ENCODE measurements at regions not wholly inside any gene's neighbourhood (a gene's known extent, or its start where the extent isn't known, plus 50 kb on each side); places are given as distances from the start of the nearest gene placed in this dataset.

GRCh38 chr12:115051378-115051777 lies 367.4 kb upstream of the TBX3 start:
- DNase-seq, result no peak
- Histone ChIP-seq H3K9me3 (no peaks in the 10 kb centered on the region), H3K4me1 (no peaks in the 10 kb centered on the region), H3K36me3 (no peaks in the 10 kb centered on the region), H3K27me3 (no peaks in the 10 kb centered on the region), H3K27ac (no peak overlapping the region), H3K4me3 (no peak overlapping the region)
- no peak for TF ChIP-seq POLR2AphosphoS5 (IDR thresholded peaks at IDR 0.05)
- no peak for TF ChIP-seq CTCF (IDR thresholded peaks at IDR 0.05)
- no peak for TF ChIP-seq EP300 (IDR thresholded peaks at IDR 0.05)
- no peak for TF ChIP-seq POLR2A (IDR thresholded peaks at IDR 0.05)
- ATAC-seq (ENCODE audit: low FRiP score in 2 of 2), result no peak
- 63 to 66% methylated on average over 5 of the region's 5 CpGs for WGBS, 2 donors

GRCh38 chr12:115049614-115050013 lies 365.6 kb upstream of the TBX3 start:
- ATAC-seq (ENCODE audit: low FRiP score in 2 of 2), result no peak
- Histone ChIP-seq H3K4me3 (no peak overlapping the region), H3K27me3 (no peaks in the 10 kb centered on the region), H3K27ac (no peak overlapping the region), H3K9me3 (no peaks in the 10 kb centered on the region), H3K4me1 (no peaks in the 10 kb centered on the region), H3K36me3 (no peaks in the 10 kb centered on the region)
- TF ChIP-seq POLR2A (IDR thresholded peaks at IDR 0.05), result no peak
- TF ChIP-seq CTCF (IDR thresholded peaks at IDR 0.05), result no peak
- no peak for TF ChIP-seq POLR2AphosphoS5 (IDR thresholded peaks at IDR 0.05)
- no peak for TF ChIP-seq EP300 (IDR thresholded peaks at IDR 0.05)
- DNase-seq, result no peak
- WGBS, 2 donors, result 88 to 91% methylated on average over 4 of the region's 4 CpGs

- H3K9me3 ChIP-seq, result no peaks in the 10 kb centered on the region
- H3K4me3 ChIP-seq, result no peak overlapping the region
- H3K27ac ChIP-seq, result no peak overlapping the region
- no peaks in the 10 kb centered on the region for H3K4me1 ChIP-seq
- H3K36me3 ChIP-seq, result no peaks in the 10 kb centered on the region
- H3K27me3 ChIP-seq, result no peaks in the 10 kb centered on the region
- WGBS, 2 donors, result 90 to 100% methylated on average over 1 of the region's 1 CpG
- ATAC-seq (ENCODE audit: low FRiP score in 2 of 2) (no peak), DNase-seq (no peak)
- no peak for TF ChIP-seq CTCF (IDR thresholded peaks at IDR 0.05)
- TF ChIP-seq POLR2A (IDR thresholded peaks at IDR 0.05), result no peak
- TF ChIP-seq POLR2AphosphoS5 (IDR thresholded peaks at IDR 0.05), result no peak
- TF ChIP-seq EP300 (IDR thresholded peaks at IDR 0.05), result no peak
These were observed 362.8 kb upstream of the TBX3 start for GRCh38 chr12:115046805-115047204.

GRCh38 chr12:115044073-115044472 lies 360.1 kb upstream of the TBX3 start:
- Histone ChIP-seq H3K27ac (no peak overlapping the region), H3K36me3 (no peaks in the 10 kb centered on the region), H3K4me3 (no peak overlapping the region), H3K27me3 (no peaks in the 10 kb centered on the region), H3K4me1 (no peaks in the 10 kb centered on the region), H3K9me3 (no peaks in the 10 kb centered on the region)
- TF ChIP-seq EP300 (IDR thresholded peaks at IDR 0.05) (no peak), POLR2A (IDR thresholded peaks at IDR 0.05) (no peak), CTCF (IDR thresholded peaks at IDR 0.05) (no peak), POLR2AphosphoS5 (IDR thresholded peaks at IDR 0.05) (no peak)
- ATAC-seq (ENCODE audit: low FRiP score in 2 of 2) (no peak), DNase-seq (no peak)
- WGBS, 2 donors, result 86 to 95% methylated on average over 6 of the region's 6 CpGs

GRCh38 chr12:115043079-115043478 lies 359.1 kb upstream of the TBX3 start:
- DNase-seq, result no peak
- ATAC-seq (ENCODE audit: low FRiP score in 2 of 2), result no peak
- H3K4me3 ChIP-seq, result no peak overlapping the region
- H3K36me3 ChIP-seq, result no peaks in the 10 kb centered on the region
- H3K4me1 ChIP-seq, result no peaks in the 10 kb centered on the region
- H3K27me3 ChIP-seq, result no peaks in the 10 kb centered on the region
- no peak overlapping the region for H3K27ac ChIP-seq
- whole genome bisulfite sequencing, 2 donors, result 82 to 92% methylated on average over 4 of the region's 4 CpGs
- no peak for TF ChIP-seq POLR2A (IDR thresholded peaks at IDR 0.05)
- no peak for TF ChIP-seq CTCF (IDR thresholded peaks at IDR 0.05)
- TF ChIP-seq EP300 (IDR thresholded peaks at IDR 0.05), result no peak
- no peak for TF ChIP-seq POLR2AphosphoS5 (IDR thresholded peaks at IDR 0.05)
- H3K9me3 ChIP-seq, result no peaks in the 10 kb centered on the region

All from upper lobe of left lung (tissue), 6 donors.